Stimulated activated CD4-positive, alpha-beta T cell treated with anti-CD3 and anti-CD28 coated beads, Interleukin-12 subunit alpha, Interleukin-12 subunit beta, amount 100 ng/mL, for 4 hours (primary cell): ENCODE measurements at regions not wholly inside any gene's neighbourhood (a gene's known extent, or its start where the extent isn't known, plus 50 kb on each side); places are given as distances from the start of the nearest gene placed in this dataset.

ENCODE experiments used
- DNase-seq: peaks from one replicate; pipeline ENCODE4 v3.0.0-alpha.2; 2020

DNA sequence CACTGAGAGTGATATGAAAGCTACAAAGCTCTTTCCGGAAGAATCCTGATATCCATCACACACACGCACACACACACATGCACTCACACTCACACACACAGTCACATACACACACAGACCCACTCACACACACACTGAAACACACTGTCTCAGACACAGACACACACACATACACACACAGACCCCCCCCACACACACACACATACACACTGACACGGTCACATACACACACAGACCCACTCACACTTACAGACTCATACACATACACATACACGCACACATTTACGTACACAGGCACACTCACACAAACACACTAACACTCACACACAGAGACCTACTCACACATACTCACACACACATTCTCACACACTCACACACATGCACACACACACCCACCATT lies 58.6 kb downstream of the LIG4 start:
- DNase-seq = no peak

DNA sequence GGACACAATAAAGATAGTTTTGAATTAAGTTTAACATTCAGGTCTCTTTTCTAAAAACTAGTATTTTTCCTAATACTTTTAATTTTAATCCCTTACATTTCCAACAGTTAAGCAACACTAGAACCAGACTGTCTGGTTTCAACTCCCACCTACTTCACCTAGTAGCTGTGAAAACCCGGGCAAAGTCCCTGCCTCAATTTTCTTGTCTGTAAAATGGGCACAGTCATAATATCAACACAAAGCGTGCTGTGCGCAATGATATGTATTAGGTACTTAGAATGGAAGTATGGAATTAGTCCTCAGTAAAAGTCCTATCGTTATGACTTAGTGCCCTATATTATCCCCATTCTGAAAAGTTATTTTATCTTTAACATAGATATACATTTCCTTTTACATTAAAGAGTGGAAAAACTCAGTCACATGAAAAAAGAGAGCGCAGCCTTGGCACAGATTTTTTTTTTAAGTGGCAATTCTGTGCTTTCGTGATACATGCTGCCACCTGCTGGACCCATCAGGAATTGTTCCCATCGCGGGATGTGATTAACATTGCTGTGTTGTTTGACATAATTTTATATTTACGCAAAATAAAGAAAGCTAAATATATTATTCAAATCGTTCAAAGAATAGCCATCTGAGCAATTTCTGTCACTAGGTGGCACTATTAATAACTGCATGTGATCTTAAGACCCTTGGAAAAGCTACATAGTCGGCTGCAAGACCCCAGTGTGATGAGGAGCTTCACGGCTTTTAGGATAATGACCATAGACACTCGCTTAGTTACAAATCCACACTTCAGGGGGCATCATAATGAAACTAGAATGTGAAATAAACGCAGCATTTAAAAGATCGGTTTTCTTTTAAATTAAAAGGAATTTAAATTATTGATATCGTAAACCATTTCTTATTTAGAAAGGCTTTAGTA lies 59.9 kb downstream of the LIG4 start:
- peak; percentile 47 for DNase-seq

DNA sequence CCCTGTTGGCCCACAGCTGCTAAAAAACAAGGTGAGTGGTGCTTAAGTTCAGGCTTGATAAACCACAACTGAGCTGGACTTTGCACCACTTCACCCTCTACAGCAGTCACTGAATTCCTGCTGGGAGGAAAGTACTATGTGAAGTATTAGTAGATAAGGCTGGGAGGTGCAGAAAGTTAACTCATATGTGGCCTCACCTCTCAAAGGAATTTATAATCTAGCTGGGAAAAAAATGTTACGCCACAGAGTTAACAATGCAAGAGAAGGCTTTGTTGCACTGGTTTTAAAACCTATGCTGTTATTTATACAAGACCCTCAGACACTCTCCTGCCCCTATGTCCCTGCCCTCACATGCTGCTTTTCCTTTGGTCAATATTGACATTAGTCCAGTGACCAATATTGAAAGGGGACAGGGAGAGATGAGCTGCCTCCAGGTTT lies 60.9 kb downstream of the LIG4 start:
- no peak for DNase-seq

DNA sequence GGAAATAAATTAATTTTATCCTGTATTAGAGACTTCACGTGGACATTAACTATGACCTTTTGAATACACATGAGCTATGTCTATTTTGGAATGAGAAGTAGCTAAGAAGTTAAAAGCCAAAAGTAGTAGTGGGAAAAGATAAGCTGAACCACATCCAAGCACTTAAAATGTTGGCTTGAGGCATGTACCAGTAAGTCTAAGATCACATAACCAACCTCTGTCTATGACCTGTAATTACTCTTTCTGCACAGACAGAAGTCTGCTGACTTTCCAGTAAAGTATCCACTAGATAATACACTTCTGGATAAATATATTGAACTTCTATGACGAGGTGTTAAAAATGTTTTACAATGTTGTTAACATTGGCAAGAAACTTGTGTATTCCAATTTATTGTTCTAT lies 68.7 kb downstream of the LIG4 start:
- DNase-seq = no peak

DNA sequence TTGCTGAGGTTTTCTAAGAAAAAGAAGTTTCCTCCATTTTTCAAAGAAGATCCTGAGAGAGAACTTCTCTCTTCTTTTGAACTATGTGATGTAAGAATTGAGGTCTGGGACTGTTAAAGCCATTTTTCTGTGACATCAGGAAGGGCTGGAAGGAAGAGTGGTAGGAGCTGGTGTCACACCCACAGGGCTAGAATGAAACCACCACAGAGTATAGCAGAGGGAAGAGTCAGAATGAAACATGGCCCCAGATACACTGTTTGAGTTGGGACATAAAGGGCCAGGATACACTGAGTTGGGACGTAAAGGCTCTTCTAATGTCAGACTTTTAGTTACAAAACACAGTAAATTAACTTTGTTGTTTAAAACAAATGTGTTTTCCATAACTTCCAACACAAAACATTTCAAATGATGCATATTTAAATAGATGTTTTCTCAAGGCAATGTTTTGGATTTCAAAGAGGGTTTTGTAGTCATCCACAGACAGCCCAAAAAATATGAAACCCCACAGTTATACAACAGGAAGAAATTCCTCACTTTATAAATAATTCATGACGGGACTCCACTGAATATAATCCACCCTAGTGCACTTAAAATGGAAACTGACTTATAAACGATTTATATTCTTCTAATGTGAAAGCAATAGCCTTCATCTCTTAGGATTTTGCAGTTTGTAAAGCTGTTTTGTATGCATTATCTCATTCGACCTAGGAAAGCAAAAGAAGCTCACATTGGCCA lies 72.5 kb downstream of the LIG4 start:
- DNase-seq = no peak

DNA sequence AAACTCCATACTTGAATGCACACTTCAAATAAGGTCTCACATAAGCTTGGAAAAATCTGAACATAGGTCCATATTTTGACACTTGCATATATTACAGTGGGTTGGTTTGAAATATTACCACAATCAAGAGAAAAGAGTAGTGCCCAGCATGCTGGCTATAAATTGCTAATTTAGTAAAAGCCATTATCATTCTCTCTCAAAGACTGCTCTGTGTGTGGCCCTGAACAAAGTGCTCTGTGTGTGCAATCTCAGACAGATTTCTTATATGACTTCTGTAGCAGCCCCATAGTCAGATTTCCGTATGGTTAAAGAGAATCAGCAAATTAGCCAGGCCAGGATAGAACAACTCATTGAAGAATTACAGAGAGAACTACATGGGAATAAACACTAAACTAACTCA lies 78.2 kb downstream of the LIG4 start:
- DNase-seq = no peak

DNA sequence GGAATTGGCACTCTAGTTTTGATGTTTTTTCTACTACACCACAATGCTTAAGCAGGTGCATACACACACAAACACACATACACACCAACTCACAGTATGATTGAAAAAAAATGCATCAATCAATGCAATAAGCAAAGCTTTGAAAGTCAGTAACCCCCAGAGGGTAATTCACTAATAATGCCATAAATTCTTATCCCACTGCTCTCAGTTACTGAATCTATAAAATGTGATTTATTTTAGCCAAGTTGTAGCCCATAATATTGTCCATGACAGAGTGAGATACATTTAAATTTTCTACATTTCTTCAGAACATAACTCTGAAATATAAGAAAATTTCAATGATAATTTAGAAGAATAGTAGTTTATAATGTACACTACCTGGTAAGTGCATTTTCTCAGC lies 87.9 kb downstream of the LIG4 start:
- no peak for DNase-seq

DNA sequence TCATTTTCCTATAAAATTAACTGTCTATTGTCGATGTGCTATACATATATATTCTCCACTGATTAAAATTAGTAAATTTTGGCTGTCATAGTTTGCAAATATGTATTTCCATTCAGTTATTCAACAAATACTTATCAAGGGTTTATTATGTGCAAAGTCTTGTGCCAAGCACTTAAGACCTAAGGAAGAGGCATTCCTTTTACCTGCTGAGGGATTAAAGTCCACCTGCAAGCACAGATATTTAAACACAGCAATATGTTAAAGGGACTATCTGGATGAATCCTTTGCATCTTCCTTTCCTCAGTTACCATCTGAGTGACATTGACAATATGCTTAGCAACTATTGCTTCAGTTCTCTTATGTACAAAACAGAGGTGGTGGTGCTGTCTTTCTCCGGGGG lies 89.3 kb downstream of the LIG4 start:
- DNase-seq = no peak

DNA sequence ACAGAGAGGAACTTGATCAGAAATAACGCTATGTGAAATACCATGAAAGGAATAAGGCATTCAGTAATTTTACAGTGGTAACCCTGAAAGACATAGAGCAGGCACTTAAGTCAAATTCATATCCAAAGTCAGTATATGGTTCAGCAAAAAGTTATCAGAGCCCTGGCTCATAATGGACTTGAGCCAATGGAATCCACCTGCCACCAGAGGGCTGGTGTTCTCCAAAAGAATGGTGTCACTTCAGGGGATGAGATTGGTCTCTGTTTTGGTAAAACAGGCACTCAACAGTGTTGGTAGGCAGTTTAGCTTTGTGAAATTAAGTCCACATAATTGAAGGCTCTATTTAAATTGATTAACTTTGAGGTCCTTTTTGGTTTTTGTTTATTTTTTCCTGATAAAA lies 93.9 kb downstream of the LIG4 start:
- no peak for DNase-seq

DNA sequence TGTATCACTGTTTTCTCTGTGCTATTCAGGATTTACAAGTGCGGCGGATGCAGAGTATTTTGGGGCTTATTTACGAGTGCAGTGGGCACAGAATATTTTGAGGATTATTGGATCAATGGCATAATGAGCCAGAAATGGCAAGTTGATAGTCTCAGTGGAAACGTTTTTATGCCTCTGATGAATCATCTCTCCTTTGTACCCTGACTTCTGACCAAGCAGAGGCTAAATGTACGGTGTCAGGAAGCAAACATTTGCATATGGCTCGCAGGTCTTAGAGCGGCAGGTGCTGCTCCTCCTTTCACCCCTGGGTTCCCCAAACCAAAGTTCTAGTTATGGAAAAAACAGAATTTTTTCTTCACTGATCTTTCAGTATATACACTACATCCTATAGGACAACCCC lies 94.5 kb downstream of the LIG4 start:
- DNase-seq = no peak

DNA sequence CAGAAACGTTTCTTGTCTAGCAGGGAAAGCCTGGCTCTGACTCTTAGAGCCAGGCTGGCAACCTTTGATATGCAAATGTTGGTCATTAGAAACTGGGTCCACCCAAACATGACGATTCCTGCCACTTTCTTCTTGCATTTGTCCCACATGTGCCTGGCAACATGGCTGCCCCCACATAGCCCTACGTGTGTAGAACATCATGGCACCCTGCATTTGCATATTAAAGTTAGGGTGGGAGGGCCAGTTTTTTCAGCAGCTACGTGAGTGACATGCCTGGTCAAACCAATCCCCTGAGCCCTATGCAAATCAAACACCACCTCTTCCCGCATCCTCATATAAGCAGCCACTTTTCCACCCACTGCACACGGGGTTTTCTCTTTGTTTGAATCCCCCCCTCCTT lies 95.0 kb downstream of the LIG4 start:
- no peak for DNase-seq

DNA sequence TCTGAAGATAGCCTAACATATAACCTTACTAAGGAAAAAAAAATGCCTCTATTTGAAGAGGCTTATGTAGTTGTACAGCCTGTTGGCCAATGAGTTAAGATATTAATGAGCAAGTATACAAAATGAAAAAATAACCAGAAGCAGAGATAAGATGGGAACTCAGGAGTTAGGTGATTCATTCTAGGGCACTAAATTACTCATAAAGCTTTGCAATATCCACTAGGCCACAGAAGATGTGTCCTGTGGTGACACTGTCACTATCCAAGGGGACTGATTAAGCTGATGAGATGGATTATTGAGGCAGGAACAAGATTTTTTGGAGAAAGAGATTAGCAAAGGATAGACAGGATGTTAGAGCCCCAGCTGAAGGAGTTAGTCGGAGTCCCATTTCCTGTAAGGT lies 99.6 kb downstream of the LIG4 start:
- DNase-seq = no peak

DNA sequence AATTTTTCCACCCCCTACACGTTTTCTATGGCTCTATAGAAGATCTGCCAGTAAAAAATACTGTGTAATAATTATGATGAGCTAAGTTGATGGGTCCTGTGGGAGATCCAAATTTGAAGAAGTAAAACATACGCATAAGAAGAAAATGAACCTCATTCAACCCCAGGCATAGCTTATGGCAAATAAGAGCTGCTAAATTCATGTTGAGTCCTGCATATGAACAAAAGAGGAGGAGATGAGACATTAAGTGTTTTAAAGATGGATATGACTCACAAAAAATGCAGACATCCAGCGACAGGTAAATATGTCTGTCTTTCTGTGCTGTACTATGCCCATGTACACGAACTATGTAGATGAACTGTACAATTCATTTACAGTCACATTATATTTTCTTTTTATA lies 101.9 kb downstream of the LIG4 start:
- no peak for DNase-seq

DNA sequence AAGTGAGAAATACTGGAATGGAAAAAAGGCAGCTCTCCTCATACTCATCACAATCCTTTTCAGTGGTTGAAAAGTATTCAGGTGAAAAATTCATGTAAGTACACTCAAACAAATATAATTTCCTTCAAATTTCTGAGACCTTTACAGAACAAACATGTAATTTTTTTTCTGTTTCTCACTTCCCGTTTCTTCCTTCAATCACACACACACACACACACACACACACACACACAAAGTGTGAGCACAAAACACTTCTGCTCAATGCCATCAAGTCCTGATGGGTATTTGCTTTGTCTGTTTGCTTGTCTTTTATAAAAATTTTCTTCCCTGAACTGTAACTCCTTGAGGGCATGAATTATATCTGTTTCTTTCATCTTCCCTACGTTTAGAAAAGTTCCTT lies 110.6 kb downstream of the LIG4 start:
- DNase-seq = no peak

DNA sequence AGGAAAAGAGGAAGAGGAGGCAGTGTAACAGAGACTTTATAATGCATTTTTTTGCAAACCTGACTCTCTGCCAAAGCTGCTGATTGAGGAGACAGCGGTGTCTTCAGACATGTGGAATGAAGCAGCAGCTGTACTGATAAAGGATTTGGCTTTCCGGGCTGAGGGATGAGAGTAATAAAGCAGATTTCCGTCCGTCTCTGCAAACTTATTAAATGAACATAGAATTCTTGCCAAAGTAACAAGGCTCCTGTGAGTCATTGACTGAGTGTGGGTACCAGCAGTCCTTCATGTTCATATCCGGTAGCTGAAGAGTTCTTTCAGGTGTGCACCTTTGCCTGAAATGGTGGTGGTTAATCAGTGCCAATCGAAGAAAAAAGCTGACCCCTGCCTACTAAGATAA lies 112.6 kb downstream of the LIG4 start:
- no peak for DNase-seq

DNA sequence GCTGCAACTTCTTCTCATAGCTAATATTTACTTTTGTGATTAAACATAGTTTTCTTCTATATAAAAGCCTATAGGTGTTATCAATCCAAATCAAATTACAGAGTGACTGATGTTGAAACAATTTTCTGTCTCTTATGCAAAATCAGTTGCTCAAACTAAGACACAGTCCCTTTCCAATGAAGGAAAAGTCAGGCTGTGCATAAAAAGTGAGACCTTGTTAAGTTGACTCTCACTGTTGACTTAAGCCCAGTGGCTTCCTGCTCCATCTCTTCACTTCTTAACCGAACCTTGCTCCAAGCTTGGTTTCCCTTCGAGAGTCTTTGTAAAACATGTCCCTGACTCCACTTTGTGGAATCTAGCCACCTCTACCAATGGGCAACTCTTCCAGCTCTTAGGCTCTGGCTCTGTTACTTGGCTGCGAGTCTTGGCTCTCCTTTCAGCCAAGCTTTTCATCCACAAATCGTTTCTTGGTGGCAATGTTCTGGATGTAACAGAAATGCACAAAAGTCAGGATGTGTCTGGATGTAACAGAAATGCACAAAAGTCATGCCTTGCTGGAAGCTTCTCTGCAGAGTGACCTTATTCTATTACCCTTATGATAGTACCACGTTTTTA lies 118.9 kb downstream of the LIG4 start:
- no peak for DNase-seq

DNA sequence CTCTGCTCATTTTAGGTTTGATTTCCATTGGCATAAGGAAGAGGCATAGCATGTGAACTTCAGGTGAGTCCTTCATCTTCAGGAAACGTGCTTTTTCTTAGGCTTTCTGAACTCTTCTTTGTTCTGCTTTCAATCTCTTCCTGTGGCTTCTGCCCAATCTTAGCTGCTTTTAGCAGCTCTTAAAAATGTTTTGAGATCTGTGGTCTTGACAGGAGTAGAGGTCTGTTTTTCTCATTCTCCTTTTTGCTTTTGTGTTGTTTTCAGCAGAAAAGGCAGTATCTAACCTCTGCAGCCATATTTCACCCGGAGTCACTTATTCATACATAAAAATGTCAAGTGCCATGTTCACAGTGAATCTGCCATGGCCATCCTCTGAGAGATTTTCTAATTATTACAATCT lies 120.3 kb downstream of the LIG4 start:
- DNase-seq = no peak

DNA sequence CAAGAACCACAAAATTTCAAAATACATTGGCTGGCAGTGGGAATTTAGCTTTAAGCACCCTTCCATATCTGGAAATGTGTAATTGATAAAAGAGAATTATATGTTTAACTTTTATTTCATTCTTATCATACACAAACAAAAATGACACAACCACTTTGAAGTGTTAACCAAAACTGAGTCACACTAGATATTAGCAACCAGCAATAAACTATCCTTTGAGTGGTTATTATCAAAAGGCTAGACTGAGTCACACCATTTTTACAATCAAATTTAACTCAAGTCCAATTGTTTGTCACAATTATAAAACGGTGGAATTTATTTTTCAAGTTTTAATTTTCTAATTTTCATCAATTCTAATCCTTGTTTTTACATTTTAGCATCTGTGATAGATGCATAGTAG lies 121.7 kb downstream of the LIG4 start:
- DNase-seq = no peak

DNA sequence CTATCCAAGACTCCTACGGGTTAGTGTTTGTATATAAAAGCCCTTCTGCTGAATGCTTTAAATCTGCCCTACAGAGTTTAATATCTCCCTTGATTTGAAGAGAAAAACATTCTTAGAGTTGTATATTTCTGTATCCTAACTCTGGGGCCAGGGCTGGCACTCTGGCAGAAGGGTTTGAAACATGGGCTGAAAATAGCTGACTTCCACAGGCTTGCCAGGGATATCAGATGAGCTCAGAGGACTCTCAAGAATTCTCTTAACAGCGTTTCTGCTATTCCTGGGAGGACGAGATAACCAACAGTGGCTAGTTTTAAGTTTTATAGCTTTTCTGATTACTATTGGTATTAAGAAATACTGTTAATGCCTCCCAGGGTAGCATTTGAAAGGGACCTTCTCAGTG lies 127.5 kb downstream of the LIG4 start:
- DNase-seq = no peak

DNA sequence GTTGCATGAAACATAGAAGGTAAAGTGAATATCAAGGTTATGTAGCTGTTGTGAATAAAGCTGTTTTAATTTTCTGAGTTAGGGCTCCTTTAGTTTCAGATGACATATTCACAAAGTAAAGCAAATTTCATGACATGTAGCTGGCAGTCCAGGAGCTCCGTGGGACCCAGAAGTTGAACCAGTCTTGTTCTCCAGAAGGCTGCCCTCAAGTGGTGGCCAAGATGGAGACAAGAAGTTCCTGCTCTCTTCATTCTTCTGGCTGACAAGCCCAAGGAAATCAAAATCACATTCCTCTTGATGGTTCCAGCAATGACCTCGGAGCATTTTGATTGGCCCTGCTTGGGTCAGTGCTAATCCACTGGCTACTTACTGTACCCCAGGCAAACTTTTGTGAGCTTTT lies 128.7 kb downstream of the LIG4 start:
- DNase-seq = no peak

DNA sequence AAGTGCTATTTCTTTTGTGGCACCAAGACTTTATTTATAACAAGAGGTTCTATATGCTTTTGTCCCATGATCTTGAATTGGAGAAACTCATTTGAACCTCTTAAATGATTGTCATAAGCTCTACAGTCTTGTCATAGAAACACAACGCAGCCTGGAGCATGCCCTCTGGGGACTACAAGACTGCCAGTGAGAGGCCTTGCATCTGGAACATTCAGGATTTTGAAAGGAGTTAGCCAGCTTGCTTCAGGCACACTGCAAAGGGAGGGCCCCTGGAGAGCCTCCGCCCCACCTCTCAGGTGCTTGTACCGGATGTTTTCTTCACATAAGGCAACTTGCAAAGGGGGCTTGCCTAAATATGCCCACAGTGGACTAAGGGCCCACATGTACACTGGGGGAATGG lies 130.5 kb downstream of the LIG4 start:
- no peak for DNase-seq

DNA sequence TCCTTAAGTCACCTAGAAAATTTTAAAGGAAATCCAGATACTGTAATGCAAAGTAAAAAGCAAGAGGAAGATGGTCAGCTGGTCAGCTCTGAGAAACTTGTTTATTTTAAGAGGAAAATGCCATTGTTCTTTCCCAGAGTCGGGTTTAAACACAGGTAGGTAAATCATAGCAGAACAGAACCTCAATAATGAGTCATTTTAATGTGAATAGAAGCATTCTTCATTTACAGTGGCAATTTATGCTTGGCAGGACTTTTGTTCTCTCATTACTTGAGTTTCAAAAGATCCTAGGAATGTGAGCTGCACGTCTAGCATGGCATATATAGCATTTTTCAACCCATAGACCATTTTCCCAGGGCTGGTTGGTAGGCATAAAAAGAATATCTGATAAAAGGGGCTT lies 132.3 kb downstream of the LIG4 start:
- DNase-seq = no peak

DNA sequence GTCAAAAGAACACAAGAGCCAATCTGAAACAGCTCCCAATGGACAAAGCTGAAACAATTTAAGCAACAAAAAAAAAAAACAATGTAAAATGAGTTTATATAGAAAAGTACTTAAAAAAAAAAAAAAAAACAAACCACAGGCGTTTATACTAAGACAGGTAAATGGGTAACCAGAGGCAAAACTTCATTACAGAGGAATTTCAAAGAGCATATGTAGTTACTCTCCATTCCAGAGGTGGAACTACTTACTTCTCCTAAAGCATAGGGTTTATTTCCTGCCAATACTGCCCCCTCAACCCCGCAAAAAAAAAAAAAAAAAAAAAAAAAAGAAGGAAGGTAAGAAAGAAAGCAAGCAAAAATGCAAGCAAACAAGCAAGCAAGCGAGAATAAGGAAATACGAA lies 132.9 kb downstream of the LIG4 start:
- DNase-seq = no peak

DNA sequence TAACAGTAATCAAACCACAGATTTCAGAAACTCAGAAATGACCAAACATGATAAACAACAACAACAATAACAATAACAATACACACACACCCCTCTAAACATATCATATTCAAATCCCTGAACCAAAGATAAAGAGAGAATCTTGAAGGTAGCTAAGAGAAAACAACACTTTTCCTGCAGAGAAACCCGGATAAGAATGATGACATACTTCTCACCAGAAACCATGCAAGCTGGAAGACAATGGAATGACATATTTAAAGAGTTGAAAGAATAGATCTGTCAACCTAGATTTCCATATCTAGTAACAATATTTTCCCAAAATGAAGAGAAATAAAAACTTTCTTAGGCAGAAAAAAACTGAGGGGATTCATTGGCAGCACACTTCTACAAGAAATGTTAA lies 138.1 kb downstream of the LIG4 start:
- DNase-seq = no peak
